ENCODE measurements at regions not wholly inside any gene's neighbourhood (a gene's known extent, or its start where the extent isn't known, plus 50 kb on each side); places are given as distances from the start of the nearest gene placed in this dataset.
A peak's percentile ranks its signal among the peaks of the same experiment; 100 is the strongest.

DNA sequence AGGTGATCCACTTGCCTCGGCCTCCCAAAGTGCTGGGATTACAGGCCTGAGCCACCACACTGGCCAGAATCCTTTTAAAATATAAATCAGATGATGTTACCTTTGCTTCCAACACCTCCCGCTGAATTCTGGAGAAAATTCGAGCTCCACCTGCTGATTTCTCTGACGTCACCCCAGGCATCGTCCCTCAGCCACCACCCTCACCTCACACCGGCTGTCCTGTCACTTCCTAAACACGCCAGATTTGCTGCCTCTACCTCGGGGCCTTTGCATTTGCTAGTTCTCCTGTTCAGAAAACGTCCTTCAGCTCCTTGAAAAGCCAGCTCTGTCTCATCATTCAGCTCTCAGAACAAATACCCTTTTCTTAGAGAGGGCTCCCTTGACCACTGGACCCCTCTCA lies 57.9 kb downstream of the FBXO2 start:
- H3K4me1 ChIP-seq (ENCODE audit: insufficient read depth, low read length) = no peaks in the 10 kb centered on the region
- TF ChIP-seq CREB1 (IDR thresholded peaks at IDR 0.05) (peak; percentile 92), CREB1 (CRISPR knock-in tag; IDR thresholded peaks at IDR 0.05) (no peak), ZNF788 (CRISPR knock-in tag; IDR thresholded peaks at IDR 0.05; ENCODE audit: borderline replicate concordance) (no peak), FOXO1 (CRISPR knock-in tag; IDR thresholded peaks at IDR 0.05) (no peak), MEIS2 (CRISPR knock-in tag; IDR thresholded peaks at IDR 0.05) (no peak), ZNF530 (CRISPR knock-in tag; IDR thresholded peaks at IDR 0.05; ENCODE audit: low read depth) (no peak), ATF7 (IDR thresholded peaks at IDR 0.05) (peak; percentile 69), ATF7 (CRISPR knock-in tag; IDR thresholded peaks at IDR 0.05) (no peak)
- no peak overlapping the region for H3K27ac ChIP-seq (ENCODE audit: extremely low read length, insufficient read depth, low read length)
- DNase-seq (ENCODE audit: low spot score) (no peak), ATAC-seq (no peak), FAIRE-seq (no peak)
- in situ Hi-C loops (cut with HindIII; ENCODE audit: extremely low pct_ligation_motif_present, low pct_unique_long_range_greater_than_20kb) (no loop called here), intact Hi-C loops (cut with micrococcal nuclease; ENCODE audit: unreplicated experiment) (no loop called here)
- H3K4me3 ChIP-seq (replicated peaks in 1 of 3; ENCODE audit: insufficient read depth in 1 of 3, low read depth in 2 of 3, low read length in 3 of 3) = no peak overlapping the region
- POLR2A ChIA-PET = no interaction called here
- H3K27me3 ChIP-seq (ENCODE audit: control insufficient read depth in 1 of 2, insufficient read depth in 2 of 2, low read length in 2 of 2) = peaks cover 5 to 25% of the 10 kb centered on the region in 2 experiments; a peak in 4 of 5 replicates
- no peaks in the 10 kb centered on the region for H3K36me3 ChIP-seq (replicated peaks in 1 of 2; ENCODE audit: control insufficient read depth in 1 of 2, insufficient read depth in 2 of 2, low read length in 2 of 2)
- no peaks in the 10 kb centered on the region for H4K20me1 ChIP-seq (ENCODE audit: insufficient read depth, low read length)
- WGBS (ENCODE audit: low lambda C conversion rate) = 0% methylated on average over 9 of the region's 9 CpGs
- no peaks in the 10 kb centered on the region for H3K79me2 ChIP-seq (ENCODE audit: insufficient read depth, low read length)
- BruUV-seq (replicated peaks) = no TSS peak
- H3K4me2 ChIP-seq (ENCODE audit: low read depth, low read length) = no peak overlapping the region
- no peak overlapping the region for H2AFZ ChIP-seq (ENCODE audit: low read length)
- H3K9me3 ChIP-seq (ENCODE audit: low read length) = no peaks in the 10 kb centered on the region
- CTCF ChIA-PET (ENCODE audit: low intra/inter-chr PET ratio, low total read pairs) = no interaction called here
- no peak overlapping the region for H3K9ac ChIP-seq (ENCODE audit: insufficient read depth, low read depth, low read length)

GRCh38 chr1:11595285-11595684 lies 58.9 kb downstream of the FBXO2 start:
- 0% methylated on average over 3 of the region's 4 CpGs for WGBS (ENCODE audit: low lambda C conversion rate)
- DNase-seq (ENCODE audit: low spot score) (no peak), FAIRE-seq (no peak), ATAC-seq (no peak)
- Histone ChIP-seq H3K79me2 (ENCODE audit: insufficient read depth, low read length) (no peaks in the 10 kb centered on the region), H3K9ac (ENCODE audit: insufficient read depth, low read depth, low read length) (no peak overlapping the region), H3K27me3 (ENCODE audit: control insufficient read depth in 1 of 2, insufficient read depth in 2 of 2, low read length in 2 of 2) (peaks cover 3 to 26% of the 10 kb centered on the region in 2 experiments; a peak in 4 of 5 replicates), H3K9me3 (ENCODE audit: low read length) (no peaks in the 10 kb centered on the region), H3K36me3 (replicated peaks in 1 of 2; ENCODE audit: control insufficient read depth in 1 of 2, insufficient read depth in 2 of 2, low read length in 2 of 2) (no peaks in the 10 kb centered on the region), H3K27ac (ENCODE audit: extremely low read length, insufficient read depth, low read length) (no peak overlapping the region), H3K4me3 (replicated peaks in 1 of 3; ENCODE audit: insufficient read depth in 1 of 3, low read depth in 2 of 3, low read length in 3 of 3) (no peak overlapping the region), H3K4me1 (ENCODE audit: insufficient read depth, low read length) (no peaks in the 10 kb centered on the region), H2AFZ (ENCODE audit: low read length) (no peak overlapping the region), H3K4me2 (ENCODE audit: low read depth, low read length) (no peak overlapping the region), H4K20me1 (ENCODE audit: insufficient read depth, low read length) (no peaks in the 10 kb centered on the region)
- no TSS peak for BruUV-seq (replicated peaks)
- intact Hi-C loops (cut with micrococcal nuclease; ENCODE audit: unreplicated experiment) = no loop called here
- in situ Hi-C loops (cut with HindIII; ENCODE audit: extremely low pct_ligation_motif_present, low pct_unique_long_range_greater_than_20kb) = no loop called here
- POLR2A ChIA-PET = no interaction called here
- CTCF ChIA-PET (ENCODE audit: low intra/inter-chr PET ratio, low total read pairs) = no interaction called here
- TF ChIP-seq, protein P1, sequence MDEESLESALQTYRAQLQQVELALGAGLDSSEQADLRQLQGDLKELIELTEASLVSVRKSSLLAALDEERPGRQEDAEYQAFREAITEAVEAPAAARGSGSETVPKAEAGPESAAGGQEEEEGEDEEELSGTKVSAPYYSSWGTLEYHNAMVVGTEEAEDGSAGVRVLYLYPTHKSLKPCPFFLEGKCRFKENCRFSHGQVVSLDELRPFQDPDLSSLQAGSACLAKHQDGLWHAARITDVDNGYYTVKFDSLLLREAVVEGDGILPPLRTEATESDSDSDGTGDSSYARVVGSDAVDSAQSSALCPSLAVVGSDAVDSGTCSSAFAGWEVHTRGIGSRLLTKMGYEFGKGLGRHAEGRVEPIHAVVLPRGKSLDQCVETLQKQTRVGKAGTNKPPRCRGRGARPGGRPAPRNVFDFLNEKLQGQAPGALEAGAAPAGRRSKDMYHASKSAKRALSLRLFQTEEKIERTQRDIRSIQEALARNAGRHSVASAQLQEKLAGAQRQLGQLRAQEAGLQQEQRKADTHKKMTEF (CRISPR knock-in tag; IDR thresholded peaks at IDR 0.05) = no peak
- no peak for TF ChIP-seq ZNF160 (CRISPR knock-in tag; IDR thresholded peaks at IDR 0.05)
- no peak for TF ChIP-seq NONO (IDR thresholded peaks at IDR 0.05)
- TF ChIP-seq NONO (CRISPR knock-in tag; conservative IDR thresholded peaks at IDR 0.05) = no peak
- TF ChIP-seq, protein P2, sequence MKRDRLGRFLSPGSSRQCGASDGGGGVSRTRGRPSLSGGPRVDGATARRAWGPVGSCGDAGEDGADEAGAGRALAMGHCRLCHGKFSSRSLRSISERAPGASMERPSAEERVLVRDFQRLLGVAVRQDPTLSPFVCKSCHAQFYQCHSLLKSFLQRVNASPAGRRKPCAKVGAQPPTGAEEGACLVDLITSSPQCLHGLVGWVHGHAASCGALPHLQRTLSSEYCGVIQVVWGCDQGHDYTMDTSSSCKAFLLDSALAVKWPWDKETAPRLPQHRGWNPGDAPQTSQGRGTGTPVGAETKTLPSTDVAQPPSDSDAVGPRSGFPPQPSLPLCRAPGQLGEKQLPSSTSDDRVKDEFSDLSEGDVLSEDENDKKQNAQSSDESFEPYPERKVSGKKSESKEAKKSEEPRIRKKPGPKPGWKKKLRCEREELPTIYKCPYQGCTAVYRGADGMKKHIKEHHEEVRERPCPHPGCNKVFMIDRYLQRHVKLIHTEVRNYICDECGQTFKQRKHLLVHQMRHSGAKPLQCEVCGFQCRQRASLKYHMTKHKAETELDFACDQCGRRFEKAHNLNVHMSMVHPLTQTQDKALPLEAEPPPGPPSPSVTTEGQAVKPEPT (CRISPR knock-in tag; IDR thresholded peaks at IDR 0.05; ENCODE audit: low read depth) = no peak
- TF ChIP-seq ZNF101 (CRISPR knock-in tag; IDR thresholded peaks at IDR 0.05; ENCODE audit: borderline replicate concordance, low read depth) = no peak
- no peak for TF ChIP-seq ATF7 (IDR thresholded peaks at IDR 0.05)
- no peak for TF ChIP-seq ATF7 (CRISPR knock-in tag; IDR thresholded peaks at IDR 0.05)
- no peak for TF ChIP-seq SSRP1 (CRISPR knock-in tag; IDR thresholded peaks at IDR 0.05)
- no peak for TF ChIP-seq MXD4 (CRISPR knock-in tag; IDR thresholded peaks at IDR 0.05)
- no peak for TF ChIP-seq ZNF383 (CRISPR knock-in tag; IDR thresholded peaks at IDR 0.05; ENCODE audit: borderline replicate concordance)
- TF ChIP-seq, protein P3, sequence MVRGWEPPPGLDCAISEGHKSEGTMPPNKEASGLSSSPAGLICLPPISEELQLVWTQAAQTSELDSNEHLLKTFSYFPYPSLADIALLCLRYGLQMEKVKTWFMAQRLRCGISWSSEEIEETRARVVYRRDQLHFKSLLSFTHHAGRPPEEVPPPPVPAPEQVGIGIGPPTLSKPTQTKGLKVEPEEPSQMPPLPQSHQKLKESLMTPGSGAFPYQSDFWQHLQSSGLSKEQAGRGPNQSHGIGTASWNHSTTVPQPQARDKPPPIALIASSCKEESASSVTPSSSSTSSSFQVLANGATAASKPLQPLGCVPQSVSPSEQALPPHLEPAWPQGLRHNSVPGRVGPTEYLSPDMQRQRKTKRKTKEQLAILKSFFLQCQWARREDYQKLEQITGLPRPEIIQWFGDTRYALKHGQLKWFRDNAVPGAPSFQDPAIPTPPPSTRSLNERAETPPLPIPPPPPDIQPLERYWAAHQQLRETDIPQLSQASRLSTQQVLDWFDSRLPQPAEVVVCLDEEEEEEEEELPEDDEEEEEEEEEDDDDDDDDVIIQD (CRISPR knock-in tag; IDR thresholded peaks at IDR 0.05; ENCODE audit: low read depth) = no peak

Measured in HepG2 (cell line).